ENCODE measurements at regions not wholly inside any gene's neighbourhood (a gene's known extent, or its start where the extent isn't known, plus 50 kb on each side); places are given as distances from the start of the nearest gene placed in this dataset.

GRCh38 chr5:179497636-179498340 lies 52.6 kb upstream of the RUFY1 start:
- Mint-ChIP-seq H3K27me3 (peaks cover 27 to 40% of the 10 kb centered on the region in 2 donors), H3K4me3 (no peak overlapping the region), H3K27ac (no peak overlapping the region), H3K9me3 (no peaks in the 10 kb centered on the region), H3K36me3 (ENCODE audit: insufficient read depth) (no peaks in the 10 kb centered on the region), H3K4me1 (ENCODE audit: low read depth in 2 of 2) (no peaks in the 10 kb centered on the region)
- DNase-seq (no peak), ATAC-seq (replicated peaks) (no peak)

GRCh38 chr5:179495906-179496455 lies 54.4 kb upstream of the RUFY1 start:
- H3K36me3 Mint-ChIP-seq (ENCODE audit: insufficient read depth): no peaks in the 10 kb centered on the region
- peaks cover 27 to 45% of the 10 kb centered on the region in 2 donors for H3K27me3 Mint-ChIP-seq
- no peaks in the 10 kb centered on the region for H3K9me3 Mint-ChIP-seq
- no peak for ATAC-seq (replicated peaks)
- DNase-seq: no peak
- no peak overlapping the region for H3K27ac Mint-ChIP-seq
- no peaks in the 10 kb centered on the region for H3K4me1 Mint-ChIP-seq (ENCODE audit: low read depth in 2 of 2)
- H3K4me3 Mint-ChIP-seq: no peak overlapping the region

- H3K27me3 Mint-ChIP-seq: peaks cover 17 to 48% of the 10 kb centered on the region in 2 donors
- ATAC-seq (replicated peaks): no peak
- H3K9me3 Mint-ChIP-seq: no peaks in the 10 kb centered on the region
- H3K4me1 Mint-ChIP-seq (ENCODE audit: low read depth in 2 of 2): no peaks in the 10 kb centered on the region
- no peak overlapping the region for H3K4me3 Mint-ChIP-seq
- DNase-seq: no peak
- H3K36me3 Mint-ChIP-seq (ENCODE audit: insufficient read depth): no peaks in the 10 kb centered on the region
- no peak overlapping the region for H3K27ac Mint-ChIP-seq
These were observed 55.4 kb upstream of the RUFY1 start for GRCh38 chr5:179494774-179495526.

GRCh38 chr5:179488975-179489374 lies 61.4 kb upstream of the RUFY1 start:
- DNase-seq: no peak
- no peaks in the 10 kb centered on the region for H3K9me3 Mint-ChIP-seq
- H3K27ac Mint-ChIP-seq: no peak overlapping the region
- no peaks in the 10 kb centered on the region for H3K36me3 Mint-ChIP-seq (ENCODE audit: insufficient read depth)
- ATAC-seq (replicated peaks): no peak
- H3K4me1 Mint-ChIP-seq (ENCODE audit: low read depth in 2 of 2): no peaks in the 10 kb centered on the region
- H3K27me3 Mint-ChIP-seq: peaks cover 17 to 58% of the 10 kb centered on the region in 2 donors
- H3K4me3 Mint-ChIP-seq: no peak overlapping the region

GRCh38 chr5:179488491-179488890 lies 61.9 kb upstream of the RUFY1 start:
- DNase-seq (no peak), ATAC-seq (replicated peaks) (no peak)
- H3K4me3 Mint-ChIP-seq: no peak overlapping the region
- H3K36me3 Mint-ChIP-seq (ENCODE audit: insufficient read depth): no peaks in the 10 kb centered on the region
- no peaks in the 10 kb centered on the region for H3K9me3 Mint-ChIP-seq
- H3K27ac Mint-ChIP-seq: no peak overlapping the region
- H3K4me1 Mint-ChIP-seq (ENCODE audit: low read depth in 2 of 2): no peaks in the 10 kb centered on the region
- H3K27me3 Mint-ChIP-seq: peaks cover 17 to 58% of the 10 kb centered on the region in 2 donors

GRCh38 chr5:179487145-179487544 lies 63.2 kb upstream of the RUFY1 start:
- Mint-ChIP-seq H3K27me3 (peaks cover 17 to 58% of the 10 kb centered on the region in 2 donors), H3K4me1 (ENCODE audit: low read depth in 2 of 2) (no peaks in the 10 kb centered on the region), H3K27ac (no peak overlapping the region), H3K4me3 (no peak overlapping the region), H3K36me3 (ENCODE audit: insufficient read depth) (no peaks in the 10 kb centered on the region), H3K9me3 (no peaks in the 10 kb centered on the region)
- no peak for DNase-seq
- ATAC-seq (replicated peaks): no peak

- ATAC-seq (replicated peaks): no peak
- Mint-ChIP-seq H3K4me3 (no peak overlapping the region), H3K9me3 (no peaks in the 10 kb centered on the region), H3K27me3 (peaks cover 17 to 58% of the 10 kb centered on the region in 2 donors), H3K27ac (no peak overlapping the region), H3K4me1 (ENCODE audit: low read depth in 2 of 2) (no peaks in the 10 kb centered on the region), H3K36me3 (ENCODE audit: insufficient read depth) (no peaks in the 10 kb centered on the region)
- DNase-seq: no peak
These were observed 63.7 kb upstream of the RUFY1 start for GRCh38 chr5:179486596-179487051.

GRCh38 chr5:179485845-179486575 lies 64.3 kb upstream of the RUFY1 start:
- H3K4me3 Mint-ChIP-seq: no peak overlapping the region
- no peaks in the 10 kb centered on the region for H3K4me1 Mint-ChIP-seq (ENCODE audit: low read depth in 2 of 2)
- no peak for DNase-seq
- no peaks in the 10 kb centered on the region for H3K36me3 Mint-ChIP-seq (ENCODE audit: insufficient read depth)
- H3K9me3 Mint-ChIP-seq: no peaks in the 10 kb centered on the region
- H3K27ac Mint-ChIP-seq: no peak overlapping the region
- no peak for ATAC-seq (replicated peaks)
- peaks cover 17 to 54% of the 10 kb centered on the region in 2 donors for H3K27me3 Mint-ChIP-seq

GRCh38 chr5:179484761-179485160 lies 65.6 kb upstream of the RUFY1 start:
- DNase-seq (no peak), ATAC-seq (replicated peaks) (no peak)
- Mint-ChIP-seq H3K36me3 (ENCODE audit: insufficient read depth) (no peaks in the 10 kb centered on the region), H3K9me3 (no peaks in the 10 kb centered on the region), H3K27me3 (peaks cover 17 to 41% of the 10 kb centered on the region in 2 donors), H3K4me1 (ENCODE audit: low read depth in 2 of 2) (no peaks in the 10 kb centered on the region), H3K4me3 (no peak overlapping the region), H3K27ac (no peak overlapping the region)

GRCh38 chr5:179484201-179484600 lies 66.2 kb upstream of the RUFY1 start:
- Mint-ChIP-seq H3K36me3 (ENCODE audit: insufficient read depth) (no peaks in the 10 kb centered on the region), H3K27me3 (peaks cover 14 to 36% of the 10 kb centered on the region in 2 donors), H3K9me3 (no peaks in the 10 kb centered on the region), H3K27ac (no peak overlapping the region), H3K4me1 (ENCODE audit: low read depth in 2 of 2) (no peaks in the 10 kb centered on the region), H3K4me3 (no peak overlapping the region)
- ATAC-seq (replicated peaks) (no peak), DNase-seq (no peak)

GRCh38 chr5:179478624-179479023 lies 71.7 kb upstream of the RUFY1 start:
- Mint-ChIP-seq H3K4me3 (no peak overlapping the region), H3K27me3 (peaks cover 29 to 31% of the 10 kb centered on the region in 2 donors), H3K36me3 (ENCODE audit: insufficient read depth) (no peaks in the 10 kb centered on the region), H3K4me1 (ENCODE audit: low read depth in 2 of 2) (peaks cover 0 to 4% of the 10 kb centered on the region in 2 donors), H3K27ac (no peak overlapping the region), H3K9me3 (no peaks in the 10 kb centered on the region)
- ATAC-seq (replicated peaks) (no peak), DNase-seq (no peak)

GRCh38 chr5:179475208-179475751 lies 75.1 kb upstream of the RUFY1 start:
- Mint-ChIP-seq H3K4me1 (ENCODE audit: low read depth in 2 of 2) (peaks cover 0 to 4% of the 10 kb centered on the region in 2 donors), H3K9me3 (no peaks in the 10 kb centered on the region), H3K27ac (no peak overlapping the region), H3K36me3 (ENCODE audit: insufficient read depth) (no peaks in the 10 kb centered on the region), H3K4me3 (no peak overlapping the region), H3K27me3 (peaks cover 39% of the 10 kb centered on the region in 2 donors)
- ATAC-seq (replicated peaks) (no peak), DNase-seq (no peak)

- Mint-ChIP-seq H3K36me3 (ENCODE audit: insufficient read depth) (no peaks in the 10 kb centered on the region), H3K4me1 (ENCODE audit: low read depth in 2 of 2) (peaks cover 0 to 4% of the 10 kb centered on the region in 2 donors), H3K4me3 (no peak overlapping the region), H3K27ac (no peak overlapping the region), H3K9me3 (no peaks in the 10 kb centered on the region), H3K27me3 (peaks cover 33 to 34% of the 10 kb centered on the region in 2 donors)
- ATAC-seq (replicated peaks) (no peak), DNase-seq (no peak)
These were observed 77.7 kb upstream of the RUFY1 start for GRCh38 chr5:179472641-179473040.
